Endothelial cell of umbilical vein (primary cell): ENCODE measurements at regions not wholly inside any gene's neighbourhood (a gene's known extent, or its start where the extent isn't known, plus 50 kb on each side); places are given as distances from the start of the nearest gene placed in this dataset.

Experiments used
- BruUV-seq: library from RNA; stranded (reverse); fragments of 400-500 nt; replicated peaks from 2 replicates; lab custom pipeline; 2021; lab: Mats Ljungman, UMichigan
- CTCF ChIA-PET: fragments of 300-600, 350-600 bp; sonication (Branson Sonifier 250); formaldehyde crosslinking; loops from one replicate; lab custom pipeline; 2021; ENCODE audit warnings: antibody characterized with exemption, inconsistent platforms; lab: Charles Lee
- POLR2A ChIA-PET: fragments of 300-600, 350-600 bp; sonication (Branson Sonifier 250); formaldehyde crosslinking; loops from one replicate; lab custom pipeline; 2021; ENCODE audit warnings: antibody characterized with exemption, inconsistent platforms; lab: Charles Lee
- DNase-seq: peaks from one replicate; pipeline ENCODE4 v3.0.0-alpha.2; 2011; ENCODE audit warnings: low read depth, low spot score
- FAIRE-seq: peaks from 2 replicates; lab custom pipeline; 2011; peaks lifted over from hg19 to GRCh38; lab: Jason Lieb, UNC
- H2AFZ ChIP-seq: 2 replicates; pipeline ENCODE4 v1.6.0; 2012; ENCODE audit warnings: low read depth, low read length, control low read depth, inconsistent platforms
- H3K27ac ChIP-seq: 2 replicates; pipeline ENCODE4 v1.5.1; 2011; ENCODE audit warnings: low read depth, mild to moderate bottlenecking, control low read depth, low read length, moderate library complexity; ENCODE audit not compliant: insufficient read depth
- H3K27me3 ChIP-seq, 2 experiments: 2 replicates each; pipeline versions ENCODE4 v1.6.0 to v1.6.1; 2011; ENCODE audit warnings: low read length in 2 of 2, mixed read lengths in 1 of 2; ENCODE audit not compliant: control insufficient read depth in 2 of 2, insufficient read depth in 2 of 2
- H3K36me3 ChIP-seq, 2 experiments: 2 replicates in 1 of 2; 3 replicates in 1 of 2; pipeline ENCODE4 v1.5.1; 2011; ENCODE audit warnings: low read length in 2 of 2, mild to moderate bottlenecking in 1 of 2, moderate library complexity in 1 of 2; ENCODE audit not compliant: control insufficient read depth in 2 of 2, insufficient read depth in 2 of 2; ENCODE audit errors: extremely low read depth in 1 of 2
- H3K4me1 ChIP-seq: 3 replicates; pipeline ENCODE4 v1.5.1; 2011; ENCODE audit warnings: mild to moderate bottlenecking, low read length; ENCODE audit not compliant: control insufficient read depth, insufficient read depth; ENCODE audit errors: extremely low read depth
- H3K4me2 ChIP-seq: 2 replicates; pipeline ENCODE4 v1.6.1; 2011; ENCODE audit warnings: low read length, control low read depth, mixed read lengths; ENCODE audit not compliant: insufficient read depth
- H3K4me3 ChIP-seq, 3 experiments: fragments of 200-600 bp in 1 of 3; sonication (generic), shearing (Covaris generic) in 1 of 3; replicated peaks in 1 of 3; 2 replicates each; pipeline ENCODE4 v1.5.1; 2011 to 2016; ENCODE audit warnings: control low read depth in 3 of 3, low read length in 3 of 3, mild to moderate bottlenecking in 2 of 3, inconsistent platforms in 1 of 3, low read depth in 1 of 3, moderate library complexity in 1 of 3; ENCODE audit not compliant: insufficient read depth in 1 of 3
- H3K79me2 ChIP-seq: 2 replicates; pipeline ENCODE4 v1.6.0; 2012; ENCODE audit warnings: low read length, inconsistent platforms; ENCODE audit not compliant: control insufficient read depth, insufficient read depth
- H3K9ac ChIP-seq: replicated peaks from 2 replicates; pipeline ENCODE3; 2011; ENCODE audit warnings: low read length, control low read depth; ENCODE audit not compliant: insufficient read depth; ENCODE audit errors: extremely low read depth
- H3K9me1 ChIP-seq: replicated peaks from 3 replicates; pipeline ENCODE4 v1.6.0; 2011; ENCODE audit warnings: mild to moderate bottlenecking, low read length; ENCODE audit not compliant: control insufficient read depth, insufficient read depth; ENCODE audit errors: extremely low read depth
- H3K9me3 ChIP-seq: replicated peaks from 2 replicates; pipeline ENCODE4 v1.5.1; 2012; ENCODE audit warnings: low read length, inconsistent platforms; ENCODE audit not compliant: control insufficient read depth, insufficient read depth
- H4K20me1 ChIP-seq: replicated peaks from 2 replicates; pipeline ENCODE3; 2011; ENCODE audit warnings: mild to moderate bottlenecking, low read length; ENCODE audit not compliant: control insufficient read depth, insufficient read depth; ENCODE audit errors: extremely low read depth
- CTCF ChIP-seq, 2 donors: IDR thresholded peaks; 1 replicate in 1 of 2; 2 replicates in 1 of 2; pipeline ENCODE4 v1.5.1; 2011; ENCODE audit warnings: low read length in 2 of 2, mild to moderate bottlenecking in 2 of 2, moderate library complexity in 2 of 2, control low read depth in 1 of 2, inconsistent platforms in 1 of 2, low read depth in 1 of 2; ENCODE audit not compliant: insufficient read depth in 1 of 2; ENCODE audit errors: extremely low read depth in 1 of 2
- GATA2 ChIP-seq: IDR thresholded peaks from 2 replicates; pipeline ENCODE4 v1.7.0; 2011; ENCODE audit warnings: low read depth, mild to moderate bottlenecking, moderate library complexity, mixed read lengths, low read length; ENCODE audit not compliant: insufficient read length, insufficient read depth
- JUN ChIP-seq: IDR thresholded peaks from 2 replicates; pipeline ENCODE4 v1.6.1; 2011; ENCODE audit warnings: borderline replicate concordance, low read depth; ENCODE audit not compliant: insufficient read length, insufficient read depth
- MYC ChIP-seq: IDR thresholded peaks from one replicate; pipeline ENCODE4 v1.6.1; 2011; ENCODE audit warnings: mild to moderate bottlenecking, low read depth, low read length
- POLR2A ChIP-seq: IDR thresholded peaks from 2 replicates; pipeline ENCODE4 v1.6.1; 2012; ENCODE audit warnings: low read depth, mild to moderate bottlenecking, control low read depth, low read length
- POLR2AphosphoS5 ChIP-seq: IDR thresholded peaks from 2 replicates; pipeline ENCODE4 v1.6.1; 2012; ENCODE audit warnings: low read depth, mild to moderate bottlenecking, control low read depth, low read length, moderate library complexity; ENCODE audit not compliant: insufficient read depth
- dilution Hi-C: fragments of 300-500 bp; cut with MboI; formaldehyde crosslinking; loops from one replicate; pipeline ENCODE4 v1.15.0; 2019; ENCODE audit warnings: low sequenced_read_pairs; ENCODE audit not compliant: extremely low pct_ligation_motif_present
- intact Hi-C: fragments of 100-400 bp; cut with micrococcal nuclease; formaldehyde crosslinking; loops from one replicate; pipeline ENCODE4 v1.10.0; 2022
- TF ChIP-seq, protein P1 (sequence below): IDR thresholded peaks from 2 replicates; pipeline ENCODE4 v1.6.1; 2011; ENCODE audit not compliant: insufficient read depth, insufficient read length

DNA sequence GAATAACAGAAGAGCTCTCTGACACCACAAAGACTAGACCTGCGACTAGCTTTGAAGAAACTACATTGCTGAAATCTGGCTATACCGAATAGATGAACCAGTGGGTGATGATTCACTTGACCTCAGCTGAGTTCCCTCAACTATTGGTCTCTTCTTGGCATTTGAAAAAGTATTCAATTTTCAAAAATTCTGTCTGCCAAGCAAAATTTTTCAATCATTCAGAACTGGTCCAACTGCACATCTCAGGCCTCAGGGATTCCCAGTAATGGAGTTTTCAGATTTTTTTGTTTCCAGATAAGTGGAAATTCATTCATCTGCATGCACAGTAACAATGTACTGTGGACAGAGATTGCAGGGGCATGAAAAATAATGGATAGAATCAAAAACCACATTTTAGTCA is 121.4 kb upstream of the NAA20 start:
- Histone ChIP-seq H3K4me2 (no peak overlapping the region), H3K4me3 (no peak overlapping the region), H2AFZ (no peak overlapping the region), H3K79me2 (peaks cover 39% of the 10 kb centered on the region), H4K20me1 (no peaks in the 10 kb centered on the region), H3K9me1 (no peaks in the 10 kb centered on the region), H3K9ac (no peak overlapping the region), H3K9me3 (peaks cover 2% of the 10 kb centered on the region), H3K27me3 (no peaks in the 10 kb centered on the region), H3K4me1 (peaks cover 5% of the 10 kb centered on the region), H3K36me3 (peaks cover 27 to 28% of the 10 kb centered on the region in 2 experiments), H3K27ac (no peak overlapping the region)
- TF ChIP-seq POLR2AphosphoS5: no peak
- no peak for TF ChIP-seq GATA2
- TF ChIP-seq, protein P1, sequence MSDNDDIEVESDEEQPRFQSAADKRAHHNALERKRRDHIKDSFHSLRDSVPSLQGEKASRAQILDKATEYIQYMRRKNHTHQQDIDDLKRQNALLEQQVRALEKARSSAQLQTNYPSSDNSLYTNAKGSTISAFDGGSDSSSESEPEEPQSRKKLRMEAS: no peak
- no peak for TF ChIP-seq POLR2A
- no peak for TF ChIP-seq MYC
- no peak for TF ChIP-seq CTCF (IDR thresholded peaks at IDR 0.05; ENCODE audit: extremely low read depth in 1 of 2, insufficient read depth in 1 of 2, low read depth in 1 of 2, low read length in 2 of 2)
- no peak for TF ChIP-seq JUN
- ChIA-PET POLR2A (interaction anchor here (0.6 kb wide), 1 partner anchor 1433 kb away, joined by 7 read pairs; no protein-coding TSS in a partner anchor), CTCF (interaction anchor here (1.0 kb wide), 1 partner anchor 112 kb away, joined by 3 read pairs; no protein-coding TSS in a partner anchor)
- BruUV-seq: no TSS peak
- no peak for DNase-seq
- intact Hi-C loops (no loop called here), dilution Hi-C loops (no loop called here)
- no peak for FAIRE-seq
